AG09309 (cell line): ENCODE measurements at regions not wholly inside any gene's neighbourhood (a gene's known extent, or its start where the extent isn't known, plus 50 kb on each side); places are given as distances from the start of the nearest gene placed in this dataset.

Experiments used
- DNase-seq: peaks from one replicate; pipeline ENCODE4 v3.0.0-alpha.2; 2010; ENCODE audit warnings: low read depth
- H3K4me3 ChIP-seq: 2 replicates; pipeline ENCODE4 v1.5.1; 2011; ENCODE audit warnings: mild to moderate bottlenecking, low read depth, low read length, moderate library complexity; ENCODE audit not compliant: control insufficient read depth
- CTCF ChIP-seq: IDR thresholded peaks from 2 replicates; pipeline ENCODE4 v1.5.1; 2011; ENCODE audit warnings: mild to moderate bottlenecking, low read depth, low read length, inconsistent platforms; ENCODE audit not compliant: insufficient read depth, control insufficient read depth; ENCODE audit errors: missing control alignments

- no peak for DNase-seq
- no peak for TF ChIP-seq CTCF
- no peak overlapping the region for H3K4me3 ChIP-seq
Measured at GRCh38 chr5:106167766-106168165, 1503.0 kb downstream of the EFNA5 start.

DNA sequence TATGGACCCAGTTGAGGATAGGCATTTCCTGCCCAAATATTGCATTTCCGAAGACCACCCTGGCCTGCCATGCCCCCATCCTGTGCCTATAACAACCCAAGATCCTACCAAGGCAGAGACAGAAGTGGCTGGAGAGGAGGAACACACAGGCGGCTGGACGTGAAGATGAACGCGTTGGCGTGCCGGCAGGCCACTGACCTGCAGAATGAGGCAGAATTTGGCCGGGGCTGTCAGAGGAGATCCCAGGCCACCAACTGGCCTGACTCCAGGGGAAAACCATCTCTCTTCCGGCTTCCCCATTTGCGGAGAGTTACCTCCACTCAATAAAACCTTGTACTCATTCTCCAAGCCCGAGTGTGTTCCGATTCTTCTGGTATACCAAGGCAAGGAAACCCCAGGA is 1507.5 kb downstream of the EFNA5 start:
- no peak overlapping the region for H3K4me3 ChIP-seq
- TF ChIP-seq CTCF: no peak
- DNase-seq: no peak

DNA sequence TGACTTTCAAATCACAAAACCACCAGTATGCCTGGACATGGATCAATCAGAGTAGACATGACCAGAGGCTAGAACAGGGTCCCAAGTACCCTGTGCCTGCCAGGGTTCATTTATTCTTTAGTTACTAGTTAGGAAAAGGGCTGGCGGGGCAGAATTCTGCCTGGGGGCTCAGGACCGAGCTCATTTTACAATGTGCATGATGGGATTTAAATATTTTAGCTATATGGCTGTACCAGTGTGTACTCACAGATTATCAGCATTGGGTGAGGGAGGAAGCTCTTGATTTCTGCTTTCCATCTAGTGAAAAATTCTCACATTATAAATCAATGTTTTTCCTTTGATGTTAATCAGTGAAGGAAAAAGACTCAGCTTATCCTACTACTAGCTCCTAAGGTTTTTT is 1511.1 kb downstream of the EFNA5 start:
- no peak for DNase-seq
- no peak for TF ChIP-seq CTCF
- no peak overlapping the region for H3K4me3 ChIP-seq

- TF ChIP-seq CTCF: no peak
- no peak overlapping the region for H3K4me3 ChIP-seq
- DNase-seq: no peak
Measured at GRCh38 chr5:106154280-106154716, 1516.4 kb downstream of the EFNA5 start.

DNA sequence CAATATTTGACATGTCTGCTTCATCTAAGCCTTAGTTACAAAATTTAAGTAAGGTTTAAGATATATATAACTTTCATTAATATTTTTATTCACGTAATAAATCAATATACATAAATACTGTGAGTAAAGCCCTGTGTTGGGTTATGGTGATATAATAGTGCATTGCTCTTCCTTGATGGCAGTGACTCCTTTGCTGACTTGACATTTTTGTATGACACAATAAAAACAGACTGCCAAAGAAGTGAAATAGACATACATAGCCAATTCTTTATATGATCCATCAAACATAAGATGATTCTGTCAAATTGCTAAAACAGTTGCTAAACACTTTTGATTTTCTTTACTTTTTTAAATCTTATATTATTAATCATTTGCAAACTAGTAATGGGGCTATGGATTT is 1518.2 kb downstream of the EFNA5 start:
- TF ChIP-seq CTCF: no peak
- DNase-seq: no peak
- no peak overlapping the region for H3K4me3 ChIP-seq

DNA sequence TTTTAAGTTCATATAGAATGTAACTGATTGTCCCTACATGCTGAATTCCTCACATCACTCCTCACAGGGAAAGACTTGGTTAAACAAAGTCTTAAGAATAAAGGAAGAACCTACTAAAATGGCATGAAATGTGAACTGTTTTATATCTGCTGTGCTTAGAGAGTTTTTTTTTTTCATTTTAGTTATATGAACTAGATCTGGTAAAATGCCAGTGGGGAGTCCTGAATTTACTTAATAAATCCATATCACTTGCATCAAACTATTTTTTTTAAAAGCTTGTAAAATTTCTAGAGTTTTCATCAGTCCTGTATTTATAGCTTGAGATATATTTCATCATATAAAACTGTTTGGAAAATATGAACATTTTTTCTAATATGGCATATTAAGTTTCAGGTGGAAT is 1528.6 kb downstream of the EFNA5 start:
- H3K4me3 ChIP-seq: no peak overlapping the region
- no peak for TF ChIP-seq CTCF
- DNase-seq: no peak

DNA sequence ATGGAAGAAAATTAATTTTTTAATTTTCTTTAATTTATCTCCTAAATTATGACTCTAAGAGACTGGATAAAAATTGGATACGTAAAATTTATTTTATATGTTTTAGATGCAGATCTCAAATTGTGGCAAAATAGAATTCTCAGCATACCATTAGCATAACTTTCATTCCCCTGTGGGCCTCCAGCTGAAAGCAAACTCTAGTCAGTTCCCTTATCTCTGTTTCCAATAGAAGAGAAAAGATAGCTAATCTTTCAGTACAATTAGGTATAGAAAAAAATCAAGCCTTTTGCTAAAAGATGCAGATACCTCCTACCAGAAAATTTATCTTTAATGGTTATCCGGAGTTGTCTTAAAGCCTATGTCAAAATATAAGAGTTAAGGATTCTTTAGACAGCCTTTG is 1530.6 kb downstream of the EFNA5 start:
- H3K4me3 ChIP-seq: no peak overlapping the region
- TF ChIP-seq CTCF: no peak
- no peak for DNase-seq
